Vagina (tissue), 2 donors: ENCODE measurements at regions not wholly inside any gene's neighbourhood (a gene's known extent, or its start where the extent isn't known, plus 50 kb on each side); places are given as distances from the start of the nearest gene placed in this dataset.

ENCODE experiments used
- DNase-seq, 2 donors: peaks; one replicate each; pipeline ENCODE4 v3.0.0-alpha.2; 2017; ENCODE audit errors: extremely low spot score in 2 of 2
- H3K27ac ChIP-seq: fragments of 200-600 bp; sonication (generic); one replicate; pipeline ENCODE4 v1.5.1; 2019
- H3K27me3 ChIP-seq: fragments of 200-600 bp; sonication (generic); one replicate; pipeline ENCODE4 v1.5.1; 2019
- H3K36me3 ChIP-seq, 2 donors: fragments of 200-600 bp; sonication (generic); one replicate each; pipeline ENCODE4 v1.5.1; 2017 to 2019
- H3K4me1 ChIP-seq: fragments of 200-600 bp; sonication (generic); one replicate; pipeline ENCODE4 v1.5.1; 2019
- H3K4me3 ChIP-seq, 2 donors: fragments of 200-600 bp; sonication (generic); 1 replicate in 1 of 2; 2 replicates in 1 of 2; pipeline ENCODE4 v1.5.1; 2016 to 2019
- H3K9me3 ChIP-seq: fragments of 200-600 bp; sonication (generic); one replicate; pipeline ENCODE4 v1.5.1; 2019
- CTCF ChIP-seq, 3 experiments: fragments of 450-650 bp in 2 of 3; fragments of 200-600 bp in 1 of 3; sonication (generic) in 1 of 3; IDR thresholded peaks; one replicate each; pipeline ENCODE4 v1.5.1; 2017 to 2019; ENCODE audit warnings: antibody characterized with exemption in 3 of 3, mild to moderate bottlenecking in 2 of 3, moderate library complexity in 2 of 3
- POLR2A ChIP-seq, 2 donors: fragments of 450-650 bp; IDR thresholded peaks; one replicate each; pipeline ENCODE4 v1.6.1; 2017; ENCODE audit warnings: antibody characterized with exemption in 2 of 2, mild to moderate bottlenecking in 2 of 2, moderate library complexity in 2 of 2
- POLR2AphosphoS5 ChIP-seq, 2 donors: sonication (generic); formaldehyde crosslinking; IDR thresholded peaks; one replicate each; pipeline ENCODE4 v1.9.0; 2017; ENCODE audit warnings: antibody characterized with exemption in 2 of 2, mild to moderate bottlenecking in 2 of 2, low read depth in 1 of 2; ENCODE audit not compliant: insufficient read depth in 1 of 2
- intact Hi-C: fragments of 100-400 bp; cut with DNase I; formaldehyde crosslinking; loops from one replicate; pipeline ENCODE4 v1.15.1; 2023

GRCh38 chr6:88366672-88367071, 200.5 kb upstream of the CNR1 start:
- DNase-seq, result no peak
- Histone ChIP-seq H3K9me3 (no peaks in the 10 kb centered on the region), H3K4me3 (no peak overlapping the region), H3K36me3 (no peaks in the 10 kb centered on the region), H3K27ac (peak overlapping the region; percentile 27), H3K4me1 (no peaks in the 10 kb centered on the region), H3K27me3 (no peaks in the 10 kb centered on the region)
- no peak for TF ChIP-seq CTCF (IDR thresholded peaks at IDR 0.05)
- intact Hi-C loops, result no loop called here

- no peaks in the 10 kb centered on the region for H3K9me3 ChIP-seq
- H3K4me3 ChIP-seq, result no peak overlapping the region
- intact Hi-C loops, result no loop called here
- TF ChIP-seq POLR2A (IDR thresholded peaks at IDR 0.05) (no peak), CTCF (IDR thresholded peaks at IDR 0.05) (no peak), POLR2AphosphoS5 (IDR thresholded peaks at IDR 0.05; ENCODE audit: insufficient read depth in 1 of 2, low read depth in 1 of 2) (no peak)
- H3K4me1 ChIP-seq, result no peaks in the 10 kb centered on the region
- no peaks in the 10 kb centered on the region for H3K36me3 ChIP-seq
- no peak for DNase-seq
- no peaks in the 10 kb centered on the region for H3K27me3 ChIP-seq
- no peak overlapping the region for H3K27ac ChIP-seq
Measured at GRCh38 chr6:88365656-88366055, 199.5 kb upstream of the CNR1 start.

GRCh38 chr6:88365230-88365629, 199.1 kb upstream of the CNR1 start:
- no peak overlapping the region for H3K27ac ChIP-seq

GRCh38 chr6:88361754-88362153, 195.6 kb upstream of the CNR1 start:
- DNase-seq, result no peak
- Histone ChIP-seq H3K4me3 (no peak overlapping the region), H3K27me3 (no peaks in the 10 kb centered on the region), H3K9me3 (no peaks in the 10 kb centered on the region), H3K27ac (no peak overlapping the region), H3K4me1 (no peaks in the 10 kb centered on the region), H3K36me3 (no peaks in the 10 kb centered on the region)
- TF ChIP-seq POLR2A (IDR thresholded peaks at IDR 0.05) (no peak), CTCF (IDR thresholded peaks at IDR 0.05) (no peak), POLR2AphosphoS5 (IDR thresholded peaks at IDR 0.05; ENCODE audit: insufficient read depth in 1 of 2, low read depth in 1 of 2) (no peak)
- intact Hi-C loops, result no loop called here

More at GRCh38 chr6:88365230-88365629, 199.1 kb upstream of the CNR1 start:
- no peaks in the 10 kb centered on the region for H3K4me1 ChIP-seq
- no peaks in the 10 kb centered on the region for H3K9me3 ChIP-seq
- no peak for TF ChIP-seq POLR2A (IDR thresholded peaks at IDR 0.05)
- TF ChIP-seq POLR2AphosphoS5 (IDR thresholded peaks at IDR 0.05; ENCODE audit: insufficient read depth in 1 of 2, low read depth in 1 of 2), result no peak
- no peak for TF ChIP-seq CTCF (IDR thresholded peaks at IDR 0.05)
- H3K27me3 ChIP-seq, result no peaks in the 10 kb centered on the region
- DNase-seq, result no peak
- intact Hi-C loops, result no loop called here
- H3K36me3 ChIP-seq, result no peaks in the 10 kb centered on the region
- no peak overlapping the region for H3K4me3 ChIP-seq

- Histone ChIP-seq H3K36me3 (no peaks in the 10 kb centered on the region), H3K9me3 (no peaks in the 10 kb centered on the region)
- intact Hi-C loops, result no loop called here
Measured at GRCh38 chr6:88361298-88361697, 195.2 kb upstream of the CNR1 start.

More at GRCh38 chr6:88361298-88361697, 195.2 kb upstream of the CNR1 start:
- DNase-seq, result no peak
- Histone ChIP-seq H3K4me3 (no peak overlapping the region), H3K27ac (no peak overlapping the region), H3K27me3 (no peaks in the 10 kb centered on the region), H3K4me1 (no peaks in the 10 kb centered on the region)
- TF ChIP-seq POLR2AphosphoS5 (IDR thresholded peaks at IDR 0.05; ENCODE audit: insufficient read depth in 1 of 2, low read depth in 1 of 2), result no peak
- no peak for TF ChIP-seq CTCF (IDR thresholded peaks at IDR 0.05)
- TF ChIP-seq POLR2A (IDR thresholded peaks at IDR 0.05), result no peak
